ENCODE measurements at regions not wholly inside any gene's neighbourhood (a gene's known extent, or its start where the extent isn't known, plus 50 kb on each side); places are given as distances from the start of the nearest gene placed in this dataset.

DNA sequence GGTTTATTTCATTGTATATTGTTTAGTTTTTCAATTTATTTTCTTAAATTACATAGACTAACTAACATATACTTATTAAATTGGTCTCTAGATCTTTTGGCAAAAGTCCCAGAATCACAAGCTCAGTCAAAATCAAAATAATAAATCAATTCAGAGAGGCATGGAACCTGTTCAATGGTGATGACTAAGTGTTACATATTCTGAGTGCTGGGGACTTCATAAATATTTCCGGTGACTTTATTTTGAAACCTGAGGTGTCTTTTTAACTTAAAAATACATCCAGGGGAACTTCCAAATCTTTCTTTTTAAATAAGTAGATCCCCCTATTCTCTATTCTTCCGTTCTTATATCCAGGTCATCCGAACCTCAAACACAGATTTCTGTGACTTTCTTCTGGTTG, 89.6 kb upstream of the ZNF804B start:
- no peak for TF ChIP-seq EZH2phosphoT487 (IDR thresholded peaks at IDR 0.05; ENCODE audit: borderline replicate concordance, low read depth, low read length)
- TF ChIP-seq CTCF (conservative IDR thresholded peaks at IDR 0.05; ENCODE audit: low read length) = no peak
- no TSS peak for BruUV-seq (replicated peaks)
- POLR2A ChIA-PET = interaction anchor here (0.6 to 1.3 kb wide), 3 partner anchors 11 to 163 kb away, joined by 3 to 5 read pairs (median 3); no protein-coding TSS in a partner anchor

GRCh38 chr7:88668591-88668990, 90.9 kb upstream of the ZNF804B start:
- no peak for DNase-seq (ENCODE audit: low spot score)
- intact Hi-C loops (cut with micrococcal nuclease; ENCODE audit: unreplicated experiment) = no loop called here
- Histone ChIP-seq H3K9me2 (ENCODE audit: insufficient read depth, low read length) (no peaks in the 10 kb centered on the region), H4K20me1 (ENCODE audit: insufficient read depth, low read length) (no peaks in the 10 kb centered on the region), H3K4me2 (ENCODE audit: low read length) (no peak overlapping the region), H3K9me3 (ENCODE audit: low read length) (no peaks in the 10 kb centered on the region), H3K36me3 (ENCODE audit: insufficient read depth, low read length) (no peaks in the 10 kb centered on the region), H2AFZ (ENCODE audit: low read length) (no peak overlapping the region), H3K4me1 (ENCODE audit: insufficient read depth, low read length, poor library complexity, severe bottlenecking) (no peaks in the 10 kb centered on the region), H3K4me3 (ENCODE audit: low read depth, low read length, poor library complexity, severe bottlenecking) (no peak overlapping the region), H3K79me2 (ENCODE audit: insufficient read depth, low read depth, low read length) (no peaks in the 10 kb centered on the region), H3K27ac (ENCODE audit: low read depth, low read length, poor library complexity, severe bottlenecking) (no peak overlapping the region)
- no TSS peak for BruUV-seq (replicated peaks)
- CTCF ChIA-PET (ENCODE audit: unreplicated experiment) = no interaction called here
- TF ChIP-seq EZH2phosphoT487 (IDR thresholded peaks at IDR 0.05; ENCODE audit: borderline replicate concordance, low read depth, low read length) (no peak), CTCF (conservative IDR thresholded peaks at IDR 0.05; ENCODE audit: low read length) (no peak)
- POLR2A ChIA-PET = no interaction called here

More for the DNA sequence above, 89.6 kb upstream of the ZNF804B start:
- no peak overlapping the region for H3K4me3 ChIP-seq (ENCODE audit: low read depth, low read length, poor library complexity, severe bottlenecking)
- H2AFZ ChIP-seq (ENCODE audit: low read length) = no peak overlapping the region
- H3K4me1 ChIP-seq (ENCODE audit: insufficient read depth, low read length, poor library complexity, severe bottlenecking) = no peaks in the 10 kb centered on the region
- no peaks in the 10 kb centered on the region for H3K79me2 ChIP-seq (ENCODE audit: insufficient read depth, low read depth, low read length)
- H3K4me2 ChIP-seq (ENCODE audit: low read length) = no peak overlapping the region
- no peak for DNase-seq (ENCODE audit: low spot score)
- no peaks in the 10 kb centered on the region for H3K9me2 ChIP-seq (ENCODE audit: insufficient read depth, low read length)
- CTCF ChIA-PET (ENCODE audit: unreplicated experiment) = no interaction called here
- H3K36me3 ChIP-seq (ENCODE audit: insufficient read depth, low read length) = no peaks in the 10 kb centered on the region
- H3K9me3 ChIP-seq (ENCODE audit: low read length) = no peaks in the 10 kb centered on the region
- intact Hi-C loops (cut with micrococcal nuclease; ENCODE audit: unreplicated experiment) = no loop called here
- H4K20me1 ChIP-seq (ENCODE audit: insufficient read depth, low read length) = no peaks in the 10 kb centered on the region
- no peak overlapping the region for H3K27ac ChIP-seq (ENCODE audit: low read depth, low read length, poor library complexity, severe bottlenecking)

DNA sequence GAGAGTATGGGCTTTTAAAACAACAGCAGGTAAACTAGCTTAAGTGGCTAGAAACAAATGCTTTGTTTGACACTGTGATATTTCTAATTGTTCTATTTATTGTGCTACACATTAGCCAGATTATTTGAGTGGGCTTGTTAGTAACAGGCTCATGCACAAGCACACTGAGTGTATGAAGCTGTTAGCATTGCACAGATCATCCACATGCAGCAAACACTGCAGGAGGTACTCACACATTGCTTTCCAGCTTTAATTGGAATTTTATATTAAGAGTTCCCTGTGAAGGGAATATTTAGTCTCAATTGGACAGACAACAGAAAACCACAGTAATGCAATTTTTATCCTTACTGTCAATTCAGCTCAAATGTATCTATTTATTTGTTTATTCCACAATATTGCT, 92.9 kb upstream of the ZNF804B start:
- POLR2A ChIA-PET = interaction anchor here (0.5 kb wide), 1 partner anchor 143 kb away, joined by 3 read pairs; no protein-coding TSS in a partner anchor
- Histone ChIP-seq H3K4me1 (ENCODE audit: insufficient read depth, low read length, poor library complexity, severe bottlenecking) (no peaks in the 10 kb centered on the region), H2AFZ (ENCODE audit: low read length) (no peak overlapping the region), H4K20me1 (ENCODE audit: insufficient read depth, low read length) (no peaks in the 10 kb centered on the region), H3K9me3 (ENCODE audit: low read length) (no peaks in the 10 kb centered on the region), H3K4me2 (ENCODE audit: low read length) (no peak overlapping the region), H3K9me2 (ENCODE audit: insufficient read depth, low read length) (no peaks in the 10 kb centered on the region), H3K4me3 (ENCODE audit: low read depth, low read length, poor library complexity, severe bottlenecking) (no peak overlapping the region), H3K27ac (ENCODE audit: low read depth, low read length, poor library complexity, severe bottlenecking) (no peak overlapping the region), H3K79me2 (ENCODE audit: insufficient read depth, low read depth, low read length) (no peaks in the 10 kb centered on the region), H3K36me3 (ENCODE audit: insufficient read depth, low read length) (no peaks in the 10 kb centered on the region)
- intact Hi-C loops (cut with micrococcal nuclease; ENCODE audit: unreplicated experiment) = no loop called here
- no peak for DNase-seq (ENCODE audit: low spot score)
- TF ChIP-seq EZH2phosphoT487 (IDR thresholded peaks at IDR 0.05; ENCODE audit: borderline replicate concordance, low read depth, low read length) (no peak), CTCF (conservative IDR thresholded peaks at IDR 0.05; ENCODE audit: low read length) (no peak)
- BruUV-seq (replicated peaks) = no TSS peak
- CTCF ChIA-PET (ENCODE audit: unreplicated experiment) = no interaction called here

Data from OCI-LY7 (cell line).